HL-60 (cell line): ENCODE measurements at regions not wholly inside any gene's neighbourhood (a gene's known extent, or its start where the extent isn't known, plus 50 kb on each side); places are given as distances from the start of the nearest gene placed in this dataset.

ENCODE experiments used
- CTCF ChIP-seq: IDR thresholded peaks from one replicate; pipeline ENCODE4 v1.5.1; 2011; ENCODE audit warnings: low read length, control low read depth, inconsistent platforms; ENCODE audit not compliant: insufficient read depth
- POLR2AphosphoS5 ChIP-seq: IDR thresholded peaks from 2 replicates; pipeline ENCODE4 v1.6.1; 2012; ENCODE audit warnings: low read depth
- TF ChIP-seq, protein P1 (sequence below): IDR thresholded peaks from 2 replicates; pipeline ENCODE4 v1.6.1; 2012; ENCODE audit warnings: low read depth; ENCODE audit not compliant: insufficient replicate concordance

DNA sequence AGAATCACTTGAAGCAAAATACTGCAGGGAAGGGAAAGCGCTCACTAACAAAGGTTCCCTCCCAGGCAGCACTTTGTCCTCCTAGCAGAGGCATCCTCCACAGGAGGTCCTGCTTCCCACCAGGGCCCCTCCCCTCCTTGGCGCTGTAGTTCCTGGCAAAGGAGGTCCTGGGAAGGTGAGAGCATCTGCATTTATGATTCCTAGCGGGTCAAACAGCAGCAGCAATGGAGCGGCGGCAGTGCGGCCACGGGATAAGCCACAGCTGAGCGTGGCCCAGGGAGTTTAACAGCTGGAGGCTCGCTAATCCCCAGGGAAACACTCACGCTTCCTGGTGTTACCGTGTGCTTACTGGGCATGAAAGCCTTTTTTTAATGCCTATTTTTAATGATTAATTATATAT lies 185.8 kb downstream of the TTLL2 start:
- TF ChIP-seq CTCF: no peak
- TF ChIP-seq, protein P1, sequence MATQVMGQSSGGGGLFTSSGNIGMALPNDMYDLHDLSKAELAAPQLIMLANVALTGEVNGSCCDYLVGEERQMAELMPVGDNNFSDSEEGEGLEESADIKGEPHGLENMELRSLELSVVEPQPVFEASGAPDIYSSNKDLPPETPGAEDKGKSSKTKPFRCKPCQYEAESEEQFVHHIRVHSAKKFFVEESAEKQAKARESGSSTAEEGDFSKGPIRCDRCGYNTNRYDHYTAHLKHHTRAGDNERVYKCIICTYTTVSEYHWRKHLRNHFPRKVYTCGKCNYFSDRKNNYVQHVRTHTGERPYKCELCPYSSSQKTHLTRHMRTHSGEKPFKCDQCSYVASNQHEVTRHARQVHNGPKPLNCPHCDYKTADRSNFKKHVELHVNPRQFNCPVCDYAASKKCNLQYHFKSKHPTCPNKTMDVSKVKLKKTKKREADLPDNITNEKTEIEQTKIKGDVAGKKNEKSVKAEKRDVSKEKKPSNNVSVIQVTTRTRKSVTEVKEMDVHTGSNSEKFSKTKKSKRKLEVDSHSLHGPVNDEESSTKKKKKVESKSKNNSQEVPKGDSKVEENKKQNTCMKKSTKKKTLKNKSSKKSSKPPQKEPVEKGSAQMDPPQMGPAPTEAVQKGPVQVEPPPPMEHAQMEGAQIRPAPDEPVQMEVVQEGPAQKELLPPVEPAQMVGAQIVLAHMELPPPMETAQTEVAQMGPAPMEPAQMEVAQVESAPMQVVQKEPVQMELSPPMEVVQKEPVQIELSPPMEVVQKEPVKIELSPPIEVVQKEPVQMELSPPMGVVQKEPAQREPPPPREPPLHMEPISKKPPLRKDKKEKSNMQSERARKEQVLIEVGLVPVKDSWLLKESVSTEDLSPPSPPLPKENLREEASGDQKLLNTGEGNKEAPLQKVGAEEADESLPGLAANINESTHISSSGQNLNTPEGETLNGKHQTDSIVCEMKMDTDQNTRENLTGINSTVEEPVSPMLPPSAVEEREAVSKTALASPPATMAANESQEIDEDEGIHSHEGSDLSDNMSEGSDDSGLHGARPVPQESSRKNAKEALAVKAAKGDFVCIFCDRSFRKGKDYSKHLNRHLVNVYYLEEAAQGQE: no peak
- TF ChIP-seq POLR2AphosphoS5: no peak
